GM13976 (cell line): ENCODE measurements at regions not wholly inside any gene's neighbourhood (a gene's known extent, or its start where the extent isn't known, plus 50 kb on each side); places are given as distances from the start of the nearest gene placed in this dataset.

Source experiments
- DNase-seq: peaks from one replicate; pipeline ENCODE4 v3.0.0; 2012; ENCODE audit warnings: low spot score
- in situ Hi-C: fragments of 300-500 bp; cut with MboI; formaldehyde crosslinking; loops from one replicate; pipeline ENCODE4 v1.12.0; 2022; ENCODE audit warnings: low sequenced_read_pairs, mixed read lengths, inconsistent platforms; ENCODE audit not compliant: unreplicated experiment
- TF ChIP-seq, protein P1 (sequence below): IDR thresholded peaks from 2 replicates; pipeline ENCODE4 v1.5.1; 2012; ENCODE audit warnings: borderline replicate concordance, mild to moderate bottlenecking; ENCODE audit not compliant: insufficient read depth; ENCODE audit errors: extremely low read depth, missing control alignments, control extremely low read depth

DNA sequence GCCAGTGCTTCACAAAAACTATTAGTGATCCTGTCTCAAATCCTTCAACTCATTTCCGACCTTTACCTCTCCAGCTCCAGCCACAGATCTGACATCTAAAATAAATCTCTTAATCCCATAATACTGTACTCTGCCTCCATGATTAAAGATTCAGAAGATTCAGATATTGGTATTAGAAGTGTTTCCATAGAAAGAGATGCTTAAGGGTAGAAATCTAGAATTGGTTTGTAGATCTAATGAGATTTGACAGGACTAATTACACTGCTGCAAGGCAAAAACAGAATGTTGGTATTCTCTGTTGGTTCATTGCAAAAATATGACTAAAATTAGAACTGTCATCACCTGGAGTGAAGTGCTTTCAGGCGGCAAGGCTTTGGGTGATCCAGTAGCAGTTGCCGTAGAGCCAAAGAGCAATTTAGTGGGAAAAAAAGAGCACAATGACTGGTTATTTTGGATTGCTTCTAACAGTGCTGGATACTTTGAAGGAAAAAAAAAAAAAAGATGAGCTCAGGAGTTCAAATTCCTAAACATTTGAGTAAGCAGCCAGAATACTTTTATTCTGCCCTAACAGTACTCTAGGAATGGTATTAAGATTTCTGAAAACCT, 940.1 kb upstream of the SORCS1 start:
- DNase-seq, result no peak
- TF ChIP-seq, protein P1, sequence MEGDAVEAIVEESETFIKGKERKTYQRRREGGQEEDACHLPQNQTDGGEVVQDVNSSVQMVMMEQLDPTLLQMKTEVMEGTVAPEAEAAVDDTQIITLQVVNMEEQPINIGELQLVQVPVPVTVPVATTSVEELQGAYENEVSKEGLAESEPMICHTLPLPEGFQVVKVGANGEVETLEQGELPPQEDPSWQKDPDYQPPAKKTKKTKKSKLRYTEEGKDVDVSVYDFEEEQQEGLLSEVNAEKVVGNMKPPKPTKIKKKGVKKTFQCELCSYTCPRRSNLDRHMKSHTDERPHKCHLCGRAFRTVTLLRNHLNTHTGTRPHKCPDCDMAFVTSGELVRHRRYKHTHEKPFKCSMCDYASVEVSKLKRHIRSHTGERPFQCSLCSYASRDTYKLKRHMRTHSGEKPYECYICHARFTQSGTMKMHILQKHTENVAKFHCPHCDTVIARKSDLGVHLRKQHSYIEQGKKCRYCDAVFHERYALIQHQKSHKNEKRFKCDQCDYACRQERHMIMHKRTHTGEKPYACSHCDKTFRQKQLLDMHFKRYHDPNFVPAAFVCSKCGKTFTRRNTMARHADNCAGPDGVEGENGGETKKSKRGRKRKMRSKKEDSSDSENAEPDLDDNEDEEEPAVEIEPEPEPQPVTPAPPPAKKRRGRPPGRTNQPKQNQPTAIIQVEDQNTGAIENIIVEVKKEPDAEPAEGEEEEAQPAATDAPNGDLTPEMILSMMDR, result no peak
- in situ Hi-C loops, result no loop called here

DNA sequence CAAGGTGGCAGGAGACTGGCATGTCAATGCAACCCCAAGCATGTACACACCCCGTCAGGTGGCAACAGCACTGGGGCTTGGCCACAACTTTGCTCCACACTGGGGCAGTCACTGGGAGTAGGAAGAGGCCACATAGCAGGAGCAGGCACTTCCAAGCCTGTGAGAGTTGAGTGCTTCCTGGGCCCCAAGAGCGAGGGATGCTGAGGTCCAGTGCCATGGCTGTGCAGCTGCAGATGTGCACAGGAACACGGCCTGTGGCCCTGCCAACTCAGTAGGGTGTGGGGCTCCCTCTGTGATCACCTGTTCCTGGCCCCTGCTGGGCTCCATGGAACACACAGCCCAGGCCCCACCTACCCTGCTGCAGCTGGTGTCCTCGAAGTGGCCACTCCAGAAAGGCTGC, 932.8 kb upstream of the SORCS1 start:
- no peak for DNase-seq
- TF ChIP-seq, protein P1, result no peak
- in situ Hi-C loops, result no loop called here

DNA sequence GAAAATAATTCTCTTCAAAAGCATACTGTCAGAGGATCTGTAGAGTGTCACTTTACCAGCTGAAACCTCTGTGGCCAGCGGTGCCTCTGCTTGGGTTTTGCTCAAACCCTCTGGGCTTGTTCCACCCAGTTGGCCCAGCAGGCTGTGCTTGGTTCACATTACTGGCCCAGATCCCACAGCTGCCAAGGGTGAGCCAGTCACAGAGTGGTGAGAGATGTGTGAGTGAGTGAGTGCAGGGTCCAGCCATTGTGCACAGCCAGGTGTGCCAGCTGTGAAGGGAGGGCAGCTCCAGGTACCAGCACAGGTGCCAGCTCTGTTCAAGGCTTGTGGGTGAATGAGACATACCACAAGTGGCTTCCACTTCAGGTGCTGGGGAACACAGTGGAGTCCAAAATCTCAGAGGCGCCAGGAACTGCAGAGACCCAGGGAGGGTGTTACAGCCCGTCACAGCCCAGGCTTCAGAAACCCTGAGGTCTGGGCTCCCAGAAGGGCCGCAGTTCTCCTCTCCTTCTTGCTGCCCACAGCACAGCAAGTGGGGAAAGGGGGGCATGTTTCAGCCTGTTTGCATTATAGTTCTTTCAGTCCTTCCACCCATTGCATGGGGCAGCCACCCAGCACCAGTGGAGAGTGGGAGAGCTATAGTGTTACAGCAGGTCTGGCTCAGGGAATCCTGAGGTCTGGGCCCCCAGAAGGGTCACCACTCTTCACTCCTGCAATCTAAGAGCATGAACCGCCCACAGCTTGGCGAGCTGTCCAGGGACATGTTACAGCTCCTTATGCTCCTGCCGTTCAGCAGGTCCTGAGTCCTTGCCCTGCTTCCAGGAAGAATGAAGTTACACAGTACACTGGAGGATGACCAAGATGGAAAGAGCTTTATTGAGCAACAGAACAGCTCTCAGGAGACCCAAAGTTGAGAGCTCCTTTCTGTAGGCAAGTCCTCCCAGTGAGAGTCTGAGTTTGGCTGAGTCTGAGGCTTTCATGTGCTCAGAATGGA, 931.7 kb upstream of the SORCS1 start:
- DNase-seq, result no peak
- TF ChIP-seq, protein P1, result no peak
- in situ Hi-C loops, result no loop called here

DNA sequence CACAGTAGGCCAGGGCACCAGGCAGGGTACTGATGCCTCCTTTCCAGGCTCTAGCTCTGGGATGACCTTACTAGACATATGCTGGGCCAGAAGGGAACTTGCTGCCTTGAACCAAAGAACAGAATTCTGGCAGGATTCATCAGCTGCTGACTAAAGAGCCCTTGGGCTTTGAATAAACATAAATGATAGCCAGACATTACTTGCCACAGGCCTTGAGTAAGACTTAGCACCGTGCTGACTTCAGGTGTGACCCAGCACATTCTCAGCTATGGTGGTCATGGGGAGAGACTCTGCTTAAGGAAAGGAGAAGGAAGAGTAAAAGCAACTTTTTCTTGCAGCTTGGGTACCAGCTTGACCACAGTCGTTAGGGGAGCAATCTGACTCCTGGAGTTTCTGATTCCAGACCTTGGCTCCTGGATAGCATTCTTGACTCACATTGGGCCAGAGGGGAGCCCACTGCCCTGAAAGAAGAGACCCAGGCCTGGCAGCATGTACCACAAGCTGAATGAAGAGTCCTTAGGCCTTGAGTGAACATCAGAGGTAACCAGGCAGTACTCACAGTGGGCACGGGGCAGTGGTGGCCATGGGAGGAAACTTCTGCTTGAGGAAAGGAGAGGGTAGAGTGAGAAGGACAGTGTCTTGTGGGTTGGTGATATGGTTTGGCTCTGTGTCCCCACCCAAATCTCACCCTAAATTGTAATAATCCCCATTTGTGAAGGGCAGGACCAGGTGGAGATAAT, 926.1 kb upstream of the SORCS1 start:
- DNase-seq, result no peak
- TF ChIP-seq, protein P1, result no peak
- in situ Hi-C loops, result no loop called here

DNA sequence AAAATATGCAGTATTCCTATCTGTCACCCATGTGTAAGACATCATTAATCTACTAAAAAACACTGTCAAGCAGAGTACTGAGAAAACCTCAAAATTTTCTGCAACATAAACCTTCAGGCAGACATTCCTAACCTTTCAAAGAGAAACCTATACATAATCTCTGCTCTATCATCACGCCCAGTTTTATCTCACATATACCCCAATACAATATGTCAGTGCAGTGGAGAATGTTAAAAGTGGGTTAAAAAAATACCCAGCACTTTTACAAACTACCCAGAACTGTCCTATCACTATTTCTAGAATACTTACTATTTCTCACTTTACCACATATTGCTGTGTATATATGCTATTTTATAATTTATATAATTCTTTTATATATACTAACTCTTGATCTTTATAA, 922.0 kb upstream of the SORCS1 start:
- TF ChIP-seq, protein P1, result no peak
- in situ Hi-C loops, result no loop called here
- no peak for DNase-seq

DNA sequence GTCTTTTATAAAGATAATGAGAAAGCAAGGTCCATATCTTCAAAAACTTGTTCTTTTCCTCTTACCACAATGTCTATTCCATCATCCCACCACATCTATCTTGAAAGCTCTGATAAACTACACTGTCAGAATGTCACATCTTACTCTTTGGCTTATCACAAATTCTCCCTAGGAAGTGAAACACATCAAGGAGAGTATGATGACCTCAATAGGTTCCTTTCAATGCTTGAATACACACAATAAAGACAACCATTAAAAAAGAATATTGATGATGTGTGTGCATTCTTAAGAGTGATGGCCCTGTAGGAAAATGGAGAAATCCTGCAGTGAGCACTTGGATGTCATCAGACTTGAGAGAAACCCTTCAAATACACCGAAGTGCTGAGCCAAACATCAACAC, 918.1 kb upstream of the SORCS1 start:
- no peak for DNase-seq
- TF ChIP-seq, protein P1, result no peak
- in situ Hi-C loops, result no loop called here
